Breast epithelium (tissue), 4 donors: ENCODE measurements at regions not wholly inside any gene's neighbourhood (a gene's known extent, or its start where the extent isn't known, plus 50 kb on each side); places are given as distances from the start of the nearest gene placed in this dataset.

Source experiments
- DNase-seq, 2 donors: peaks; one replicate each; pipeline ENCODE4 v3.0.0-alpha.2; 2019; ENCODE audit warnings: low spot score in 2 of 2
- H3K27ac ChIP-seq, 2 donors: fragments of 200-600 bp; sonication (generic) in 1 of 2; one replicate each; pipeline ENCODE4 v1.5.1; 2016 to 2019; ENCODE audit warnings: mild to moderate bottlenecking in 1 of 2
- H3K27me3 ChIP-seq, 2 donors: fragments of 200-600 bp; sonication (generic) in 1 of 2; one replicate each; pipeline versions ENCODE4 v1.5.1 to v1.6.0; 2017 to 2019; ENCODE audit warnings: control low read depth in 1 of 2, mild to moderate bottlenecking in 1 of 2
- H3K36me3 ChIP-seq: fragments of 200-600 bp; one replicate; pipeline ENCODE4 v1.5.1; 2019
- H3K4me1 ChIP-seq, 2 donors: fragments of 200-600 bp; sonication (generic); one replicate each; pipeline ENCODE4 v1.5.1; 2016 to 2019; ENCODE audit warnings: control low read depth in 1 of 2
- H3K4me3 ChIP-seq, 3 donors: fragments of 200-600 bp; sonication (generic); 1 replicate in 2 of 3; 2 replicates in 1 of 3; pipeline ENCODE4 v1.5.1; 2016 to 2019; ENCODE audit warnings: mild to moderate bottlenecking in 3 of 3, moderate library complexity in 2 of 3
- H3K9me3 ChIP-seq, 2 donors: fragments of 200-600 bp; sonication (generic) in 1 of 2; one replicate each; pipeline ENCODE4 v1.5.1; 2016 to 2019; ENCODE audit warnings: control low read depth in 1 of 2
- POLR2A ChIP-seq: fragments of 450-650 bp; IDR thresholded peaks from one replicate; pipeline ENCODE4 v1.6.1; 2016; ENCODE audit warnings: antibody characterized with exemption, mild to moderate bottlenecking, moderate library complexity
- POLR2AphosphoS5 ChIP-seq, 3 donors: sonication (generic); formaldehyde crosslinking; IDR thresholded peaks; one replicate each; pipeline ENCODE4 v1.6.1; 2017; ENCODE audit warnings: antibody characterized with exemption in 3 of 3
- intact Hi-C: fragments of 100-400 bp; cut with DNase I; formaldehyde crosslinking; loops from one replicate; pipeline ENCODE4 v1.15.1; 2023; ENCODE audit warnings: low total_unique reads
- TF ChIP-seq, protein P1 (sequence below), 3 donors: fragments of 450-650 bp; IDR thresholded peaks; one replicate each; pipeline ENCODE4 v1.5.1; 2016 to 2017; ENCODE audit warnings: antibody characterized with exemption in 3 of 3, mild to moderate bottlenecking in 3 of 3, moderate library complexity in 3 of 3

DNA sequence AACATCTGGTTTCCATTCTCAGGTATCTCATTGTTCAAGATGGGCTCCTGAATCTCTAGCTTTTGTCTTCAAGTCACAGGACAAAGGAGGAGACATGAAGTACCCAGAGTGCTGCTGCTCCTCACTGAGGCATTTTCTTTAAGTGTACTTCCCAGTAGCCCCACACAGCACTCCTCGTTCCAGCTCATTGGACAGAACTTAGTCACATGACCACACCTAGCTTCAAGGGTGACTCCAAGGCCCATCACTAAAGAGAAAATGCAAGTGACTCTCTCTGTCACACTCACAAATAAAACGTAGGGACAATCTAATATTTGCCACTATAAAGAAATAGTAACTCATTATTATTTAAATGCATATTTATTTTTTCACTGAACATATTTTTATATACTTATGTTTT, 58.3 kb upstream of the NEUROD6 start:
- TF ChIP-seq POLR2AphosphoS5 (IDR thresholded peaks at IDR 0.05): no peak
- Histone ChIP-seq H3K4me3 (no peak overlapping the region), H3K27me3 (no peaks in the 10 kb centered on the region), H3K9me3 (no peaks in the 10 kb centered on the region), H3K27ac (no peak overlapping the region), H3K4me1 (no peaks in the 10 kb centered on the region), H3K36me3 (no peaks in the 10 kb centered on the region)
- intact Hi-C loops: no loop called here
- no peak for DNase-seq

DNA sequence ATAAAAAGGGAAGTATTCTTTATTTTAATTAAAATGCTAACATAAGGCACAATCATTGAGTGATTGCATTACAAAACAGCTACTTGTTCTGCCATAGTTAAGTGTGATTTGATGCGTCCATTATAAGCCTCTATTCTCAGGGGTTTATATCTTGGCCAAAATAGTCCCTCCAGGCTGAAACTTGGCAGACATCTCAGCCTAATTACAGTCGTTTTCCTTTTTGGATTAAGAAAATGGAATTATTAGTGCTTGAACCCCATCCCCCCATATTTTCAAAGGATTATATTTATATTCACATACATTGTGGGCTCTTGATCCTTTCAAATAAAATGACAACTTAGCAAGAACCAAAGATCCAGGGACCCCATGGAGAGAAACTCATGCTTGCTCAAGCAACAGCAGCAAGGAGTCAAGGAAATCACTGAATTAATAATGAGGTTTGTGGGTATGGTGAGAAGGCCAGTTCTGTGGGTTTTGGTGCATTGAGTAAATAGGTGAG, 66.7 kb upstream of the NEUROD6 start:
- intact Hi-C loops: no loop called here
- TF ChIP-seq POLR2A (no peak), POLR2AphosphoS5 (IDR thresholded peaks at IDR 0.05) (no peak)
- TF ChIP-seq, protein P1, sequence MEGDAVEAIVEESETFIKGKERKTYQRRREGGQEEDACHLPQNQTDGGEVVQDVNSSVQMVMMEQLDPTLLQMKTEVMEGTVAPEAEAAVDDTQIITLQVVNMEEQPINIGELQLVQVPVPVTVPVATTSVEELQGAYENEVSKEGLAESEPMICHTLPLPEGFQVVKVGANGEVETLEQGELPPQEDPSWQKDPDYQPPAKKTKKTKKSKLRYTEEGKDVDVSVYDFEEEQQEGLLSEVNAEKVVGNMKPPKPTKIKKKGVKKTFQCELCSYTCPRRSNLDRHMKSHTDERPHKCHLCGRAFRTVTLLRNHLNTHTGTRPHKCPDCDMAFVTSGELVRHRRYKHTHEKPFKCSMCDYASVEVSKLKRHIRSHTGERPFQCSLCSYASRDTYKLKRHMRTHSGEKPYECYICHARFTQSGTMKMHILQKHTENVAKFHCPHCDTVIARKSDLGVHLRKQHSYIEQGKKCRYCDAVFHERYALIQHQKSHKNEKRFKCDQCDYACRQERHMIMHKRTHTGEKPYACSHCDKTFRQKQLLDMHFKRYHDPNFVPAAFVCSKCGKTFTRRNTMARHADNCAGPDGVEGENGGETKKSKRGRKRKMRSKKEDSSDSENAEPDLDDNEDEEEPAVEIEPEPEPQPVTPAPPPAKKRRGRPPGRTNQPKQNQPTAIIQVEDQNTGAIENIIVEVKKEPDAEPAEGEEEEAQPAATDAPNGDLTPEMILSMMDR (IDR thresholded peaks at IDR 0.05): no peak
- no peak overlapping the region for H3K4me3 ChIP-seq

DNA sequence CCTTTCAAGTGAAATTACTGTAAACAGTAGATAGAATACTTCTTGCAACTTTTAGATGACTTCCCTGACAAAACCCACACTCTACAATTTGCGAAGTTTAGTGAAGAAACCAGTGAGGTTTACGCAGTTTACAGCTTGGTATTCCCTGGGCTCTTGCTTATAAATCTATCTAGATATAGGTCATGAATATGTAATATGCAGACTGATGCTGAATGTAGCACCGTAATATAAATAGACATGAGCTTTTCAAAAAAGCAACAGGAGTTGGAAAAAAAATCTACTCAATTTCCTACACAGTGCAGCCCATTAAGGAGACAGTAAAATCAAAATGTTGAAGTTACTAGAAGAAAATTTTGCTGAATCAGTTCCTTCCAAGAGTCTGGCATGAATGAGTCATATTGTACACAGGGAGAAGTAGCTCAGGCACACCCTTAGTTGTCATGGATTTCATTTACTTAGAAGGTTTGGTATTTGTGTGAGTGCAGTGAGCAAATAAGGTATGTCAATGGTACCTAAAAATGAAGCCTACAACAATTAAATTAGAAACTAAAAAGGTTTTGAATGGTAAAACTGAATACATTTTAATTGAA, 67.7 kb upstream of the NEUROD6 start:
- TF ChIP-seq POLR2A (no peak), POLR2AphosphoS5 (IDR thresholded peaks at IDR 0.05) (no peak)
- TF ChIP-seq, protein P1 (IDR thresholded peaks at IDR 0.05): no peak
- H3K4me1 ChIP-seq: no peaks in the 10 kb centered on the region
- no peak overlapping the region for H3K4me3 ChIP-seq
- intact Hi-C loops: no loop called here
- no peaks in the 10 kb centered on the region for H3K9me3 ChIP-seq
- no peak overlapping the region for H3K27ac ChIP-seq
- H3K36me3 ChIP-seq: peaks cover 2% of the 10 kb centered on the region
- H3K27me3 ChIP-seq: no peaks in the 10 kb centered on the region
- no peak for DNase-seq

More for the DNA sequence above, 66.7 kb upstream of the NEUROD6 start:
- no peak overlapping the region for H3K27ac ChIP-seq
- DNase-seq: no peak
- H3K9me3 ChIP-seq: no peaks in the 10 kb centered on the region
- peaks cover 2% of the 10 kb centered on the region for H3K36me3 ChIP-seq
- H3K27me3 ChIP-seq: no peaks in the 10 kb centered on the region
- no peaks in the 10 kb centered on the region for H3K4me1 ChIP-seq

DNA sequence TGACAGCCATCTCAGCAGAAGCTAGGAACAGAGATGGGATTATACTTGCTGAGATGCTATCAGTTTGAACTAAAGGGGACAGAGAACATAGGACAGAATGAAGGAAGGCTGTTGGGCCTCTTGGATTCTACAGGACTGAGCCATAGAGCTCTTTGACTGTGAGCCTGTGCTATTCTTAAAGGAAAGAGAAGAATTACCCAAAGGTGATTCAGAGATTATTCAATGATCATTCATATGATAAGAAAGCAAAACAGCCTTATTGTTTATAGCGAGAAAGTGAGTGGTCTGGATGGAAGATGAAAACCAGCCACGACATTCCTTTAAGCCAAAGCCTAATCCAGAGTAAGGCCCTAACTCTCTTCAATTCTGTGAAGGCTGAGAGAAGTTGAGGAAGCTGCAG, 69.7 kb upstream of the NEUROD6 start:
- H3K36me3 ChIP-seq: no peaks in the 10 kb centered on the region
- no peaks in the 10 kb centered on the region for H3K4me1 ChIP-seq
- intact Hi-C loops: no loop called here
- DNase-seq: no peak
- H3K27me3 ChIP-seq: no peaks in the 10 kb centered on the region
- no peak overlapping the region for H3K4me3 ChIP-seq
- H3K27ac ChIP-seq: no peak overlapping the region
- TF ChIP-seq, protein P1 (IDR thresholded peaks at IDR 0.05): no peak
- no peak for TF ChIP-seq POLR2AphosphoS5 (IDR thresholded peaks at IDR 0.05)
- TF ChIP-seq POLR2A: no peak
- no peaks in the 10 kb centered on the region for H3K9me3 ChIP-seq

DNA sequence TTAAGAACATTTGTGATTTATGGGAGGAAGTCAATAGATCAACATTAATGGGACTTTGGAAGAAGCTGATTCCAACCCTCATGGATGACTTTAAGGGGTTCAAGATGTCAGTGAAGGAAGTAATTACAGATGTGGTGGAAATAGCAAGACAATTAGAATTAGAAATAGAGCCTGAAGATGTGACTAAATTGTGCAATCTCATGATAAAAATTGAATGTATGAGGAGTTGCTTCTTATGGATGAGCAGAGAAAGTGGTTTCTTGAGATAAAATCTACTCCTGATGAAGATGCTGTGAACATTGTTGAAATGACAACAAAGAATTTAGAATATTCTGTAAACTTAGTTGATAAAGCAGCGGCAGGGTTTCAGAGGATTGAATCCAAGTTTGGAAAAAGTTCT, 70.9 kb upstream of the NEUROD6 start:
- no peak overlapping the region for H3K4me3 ChIP-seq
- H3K4me1 ChIP-seq: no peaks in the 10 kb centered on the region
- H3K9me3 ChIP-seq: no peaks in the 10 kb centered on the region
- H3K27me3 ChIP-seq: no peaks in the 10 kb centered on the region
- intact Hi-C loops: no loop called here
- no peak overlapping the region for H3K27ac ChIP-seq
- no peaks in the 10 kb centered on the region for H3K36me3 ChIP-seq
- DNase-seq: no peak
- TF ChIP-seq, protein P1 (IDR thresholded peaks at IDR 0.05): no peak
- TF ChIP-seq POLR2A (no peak), POLR2AphosphoS5 (IDR thresholded peaks at IDR 0.05) (no peak)
